HL-60 (cell line): ENCODE measurements at regions not wholly inside any gene's neighbourhood (a gene's known extent, or its start where the extent isn't known, plus 50 kb on each side); places are given as distances from the start of the nearest gene placed in this dataset.

Experiments used
- CTCF ChIP-seq: IDR thresholded peaks from one replicate; pipeline ENCODE4 v1.5.1; 2011; ENCODE audit warnings: low read length, control low read depth, inconsistent platforms; ENCODE audit not compliant: insufficient read depth
- REST ChIP-seq: IDR thresholded peaks from 2 replicates; pipeline ENCODE4 v1.6.1; 2012; ENCODE audit warnings: low read depth; ENCODE audit not compliant: insufficient replicate concordance

GRCh38 chr3:16053794-16054193 is 120.7 kb upstream of the GALNT15 start:
- TF ChIP-seq REST: no peak
- TF ChIP-seq CTCF: no peak
